ENCODE measurements at regions not wholly inside any gene's neighbourhood (a gene's known extent, or its start where the extent isn't known, plus 50 kb on each side); places are given as distances from the start of the nearest gene placed in this dataset.

DNA sequence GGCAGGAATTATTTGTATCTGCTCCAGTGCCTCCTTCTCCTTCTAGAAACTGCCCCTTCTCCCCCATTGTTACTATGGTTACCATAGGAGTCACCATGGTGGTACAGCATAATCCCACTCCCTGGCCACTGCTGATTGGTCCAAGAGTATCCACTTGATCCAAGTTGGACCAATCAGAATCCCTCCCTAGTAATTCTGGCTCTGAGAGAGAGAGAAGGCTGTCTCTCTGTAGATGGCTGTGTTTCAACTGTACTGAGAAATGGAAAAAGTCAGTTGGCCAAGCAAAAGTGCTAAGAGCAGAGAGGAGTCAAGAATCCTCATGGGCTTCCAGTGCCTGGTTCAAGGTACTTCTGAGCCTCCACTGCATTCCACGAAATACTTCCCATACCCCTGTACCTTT lies 120.6 kb upstream of the SPATA12 start:
- Histone ChIP-seq H4K5ac (ENCODE audit: insufficient read length, low read depth, low read length) (no peak overlapping the region), H3K4ac (replicated peaks; ENCODE audit: insufficient read length, low read depth, low read length) (no peak overlapping the region), H3K4me1 (replicated peaks in 1 of 4; ENCODE audit: control insufficient read depth in 3 of 4, insufficient read depth in 4 of 4, low read length in 3 of 4) (no peaks in the 10 kb centered on the region), H3K27ac (ENCODE audit: low read depth, low read length) (no peak overlapping the region), H4K8ac (ENCODE audit: extremely low read depth, insufficient read depth, low read length) (no peak overlapping the region), H2BK20ac (ENCODE audit: low read length) (no peak overlapping the region), H3K23me2 (ENCODE audit: low read depth, low read length) (no peaks in the 10 kb centered on the region), H3K9ac (replicated peaks in 1 of 4; ENCODE audit: extremely low read depth in 1 of 4, low read depth in 3 of 4, low read length in 3 of 4) (no peak overlapping the region), H4K91ac (replicated peaks; ENCODE audit: insufficient read length, low read length) (no peak overlapping the region), H2AFZ (ENCODE audit: low read length) (no peak overlapping the region), H3K79me1 (ENCODE audit: low read depth, low read length) (no peaks in the 10 kb centered on the region), H3K56ac (replicated peaks; ENCODE audit: insufficient read length, low read depth, low read length) (no peak overlapping the region), H3K18ac (ENCODE audit: extremely low read depth, low read length) (no peak overlapping the region), H3K23ac (ENCODE audit: insufficient read length) (no peak overlapping the region), H3K27me3 (replicated peaks in 1 of 4; ENCODE audit: control insufficient read depth in 3 of 4, extremely low read depth in 1 of 4, insufficient read depth in 3 of 4, low read length in 3 of 4) (no peaks in the 10 kb centered on the region), H2BK120ac (replicated peaks; ENCODE audit: low read depth, low read length) (no peak overlapping the region), H2BK15ac (ENCODE audit: low read length) (no peak overlapping the region), H2BK5ac (ENCODE audit: low read depth, low read length) (no peak overlapping the region), H3K4me2 (ENCODE audit: insufficient read depth in 1 of 2, low read depth in 2 of 2, low read length in 2 of 2) (no peak overlapping the region), H2AK5ac (ENCODE audit: low read depth, low read length) (no peak overlapping the region), H3K79me2 (ENCODE audit: control insufficient read depth in 1 of 2, insufficient read depth in 2 of 2, low read length in 2 of 2) (no peaks in the 10 kb centered on the region), H3K9me3 (ENCODE audit: insufficient read depth in 2 of 2, low read depth in 1 of 2, low read length in 1 of 2) (peaks cover 0 to 3% of the 10 kb centered on the region in 2 experiments; a peak in 2 of 4 replicates), H3K36me3 (ENCODE audit: control insufficient read depth in 2 of 4, insufficient read depth in 4 of 4, low read length in 3 of 4) (no peaks in the 10 kb centered on the region), H3K14ac (ENCODE audit: insufficient read length) (no peak overlapping the region), H2BK12ac (ENCODE audit: low read depth, low read length) (no peak overlapping the region), H4K20me1 (replicated peaks in 1 of 2; ENCODE audit: control insufficient read depth in 1 of 2, insufficient read depth in 2 of 2, low read length in 2 of 2) (no peaks in the 10 kb centered on the region), H3K4me3 (ENCODE audit: extremely low read depth in 1 of 4, insufficient read depth in 2 of 4, low read depth in 3 of 4, low read length in 4 of 4) (no peak overlapping the region)
- WGBS, 2 experiments (ENCODE audit: extremely low coverage in 1 of 2, insufficient coverage in 1 of 2, insufficient read length in 1 of 2, insufficient replicate concordance in 2 of 2, low coverage in 1 of 2, low lambda C conversion rate in 2 of 2, missing lambda C conversion rate in 1 of 2) = 89% methylated on average over 1 of the region's 1 CpG; no CpG with 5 or more reads in 1 of the 2 experiments
- ChIA-PET CTCF (ENCODE audit: partially characterized antibody) (interaction anchor here (0.9 to 1.5 kb wide), 3 partner anchors 26 to 138 kb away, joined by 3 read pairs; partner anchors contain the start of gene ARHGEF3), POLR2A (ENCODE audit: partially characterized antibody) (no interaction called here)
- FAIRE-seq (no peak), DNase-seq (ENCODE audit: low read depth in 1 of 2, low spot score in 2 of 2) (no peak)
- TF ChIP-seq SP1 (IDR thresholded peaks at IDR 0.05; ENCODE audit: low read depth, low read length) (no peak), ASH2L (IDR thresholded peaks at IDR 0.05; ENCODE audit: low read length) (no peak), CREB1 (IDR thresholded peaks at IDR 0.05) (no peak), KDM1A (IDR thresholded peaks at IDR 0.05; ENCODE audit: borderline replicate concordance, low read length) (no peak), CHD2 (IDR thresholded peaks at IDR 0.05; ENCODE audit: low read length) (no peak), JUND (IDR thresholded peaks at IDR 0.05; ENCODE audit: low read length) (no peak), RFX5 (IDR thresholded peaks at IDR 0.05; ENCODE audit: borderline replicate concordance, low read depth, low read length) (no peak), TEAD4 (IDR thresholded peaks at IDR 0.05; ENCODE audit: low read depth, low read length) (no peak), PHF8 (conservative IDR thresholded peaks at IDR 0.05; ENCODE audit: low read depth, low read length) (no peak), YY1 (IDR thresholded peaks at IDR 0.05; ENCODE audit: low read depth, low read length) (no peak), HDAC6 (IDR thresholded peaks at IDR 0.05; ENCODE audit: low read depth, low read length) (no peak), MAFK (IDR thresholded peaks at IDR 0.05; ENCODE audit: low read depth, low read length) (no peak), NRF1 (IDR thresholded peaks at IDR 0.05; ENCODE audit: low read depth, low read length) (no peak), SP2 (IDR thresholded peaks at IDR 0.05; ENCODE audit: low read length) (no peak), TAF1 (IDR thresholded peaks at IDR 0.05; ENCODE audit: low read depth, low read length) (no peak), JUN (IDR thresholded peaks at IDR 0.05; ENCODE audit: low read depth, low read length) (no peak), BCL11A (IDR thresholded peaks at IDR 0.05; ENCODE audit: low read depth in 2 of 2, low read length in 2 of 2) (no peak)
- TF ChIP-seq, protein P1, sequence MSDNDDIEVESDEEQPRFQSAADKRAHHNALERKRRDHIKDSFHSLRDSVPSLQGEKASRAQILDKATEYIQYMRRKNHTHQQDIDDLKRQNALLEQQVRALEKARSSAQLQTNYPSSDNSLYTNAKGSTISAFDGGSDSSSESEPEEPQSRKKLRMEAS (IDR thresholded peaks at IDR 0.05) = no peak
